NCI-H1436 (cell line): ENCODE measurements at regions not wholly inside any gene's neighbourhood (a gene's known extent, or its start where the extent isn't known, plus 50 kb on each side); places are given as distances from the start of the nearest gene placed in this dataset.

Experiments used
- DNase-seq: peaks from one replicate; lab custom pipeline; 2025; lab: John Stamatoyannopoulos, UW

DNA sequence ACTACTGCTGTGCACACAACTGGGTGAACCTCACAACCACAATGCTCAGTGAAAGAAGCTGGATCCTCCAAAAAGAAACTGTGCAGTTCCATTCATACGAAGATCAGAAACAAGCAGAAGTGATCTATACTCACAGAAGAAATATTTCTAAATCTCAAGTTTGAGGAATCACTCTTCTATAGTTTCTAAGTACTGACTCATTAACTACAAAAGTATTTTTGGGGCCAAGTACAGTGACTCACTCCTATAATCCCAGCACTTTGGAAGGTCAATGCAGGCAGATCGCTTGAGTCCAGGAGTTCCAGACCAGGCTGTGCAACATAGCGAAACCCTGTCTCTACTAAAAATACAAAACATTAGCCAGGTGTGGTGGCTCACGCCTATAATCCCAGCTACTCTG is 51.3 kb upstream of the RELL1 start:
- DNase-seq, result no peak
